GM18867 (cell line): ENCODE measurements at regions not wholly inside any gene's neighbourhood (a gene's known extent, or its start where the extent isn't known, plus 50 kb on each side); places are given as distances from the start of the nearest gene placed in this dataset.
A peak's percentile ranks its signal among the peaks of the same experiment; 100 is the strongest.
"Not testable (repeated sequence)": the region's sequence is repeated elsewhere in the genome, so short reads cannot be mapped to it uniquely, and the experiment has no call there.

ENCODE experiments used
- ATAC-seq: cut with Tn5 transposase; IDR thresholded peaks from one replicate; pipeline ENCODE4 v1.9.1; 2021; ENCODE audit warnings: mild to moderate bottlenecking, moderate library complexity; ENCODE audit not compliant: unreplicated experiment

GRCh38 chr6:126662966-126663365, 323.1 kb downstream of the CENPW start:
- no peak for ATAC-seq

GRCh38 chr6:126664271-126664670, 324.4 kb downstream of the CENPW start:
- ATAC-seq, result no peak

GRCh38 chr6:126665551-126665950, 325.6 kb downstream of the CENPW start:
- ATAC-seq, result no peak

GRCh38 chr6:126667071-126667470, 327.2 kb downstream of the CENPW start:
- ATAC-seq, result no peak

- ATAC-seq, result no peak
These were observed 327.8 kb downstream of the CENPW start for GRCh38 chr6:126667728-126668127.

GRCh38 chr6:126672649-126673048, 332.7 kb downstream of the CENPW start:
- peak; percentile 91 for ATAC-seq

- ATAC-seq, result not testable (repeated sequence)
These were observed 333.8 kb downstream of the CENPW start for GRCh38 chr6:126673749-126674148.

GRCh38 chr6:126682440-126682839, 342.5 kb downstream of the CENPW start:
- ATAC-seq, result no peak

- no peak for ATAC-seq
These were observed 345.3 kb downstream of the CENPW start for GRCh38 chr6:126685182-126685581.

GRCh38 chr6:126696921-126697693, 357.2 kb downstream of the CENPW start:
- no peak for ATAC-seq

- ATAC-seq, result peak; percentile 41
These were observed 358.9 kb downstream of the CENPW start for GRCh38 chr6:126698732-126699240.

- ATAC-seq, result peak; percentile 56
These were observed 362.0 kb downstream of the CENPW start for GRCh38 chr6:126701676-126702560.

- ATAC-seq, result no peak
These were observed 376.1 kb downstream of the CENPW start for GRCh38 chr6:126716032-126716431.

GRCh38 chr6:126716826-126717509, 377.1 kb downstream of the CENPW start:
- ATAC-seq, result no peak

- peak; percentile 97 for ATAC-seq
These were observed 378.8 kb downstream of the CENPW start for GRCh38 chr6:126718600-126719327.

GRCh38 chr6:126720304-126720703, 380.4 kb downstream of the CENPW start:
- ATAC-seq, result no peak

- ATAC-seq, result no peak
These were observed 381.8 kb downstream of the CENPW start for GRCh38 chr6:126721581-126722160.

- ATAC-seq, result no peak
These were observed 382.5 kb downstream of the CENPW start for GRCh38 chr6:126722411-126722810.

GRCh38 chr6:126723541-126724170, 383.7 kb downstream of the CENPW start:
- no peak for ATAC-seq

- ATAC-seq, result no peak
These were observed 384.9 kb downstream of the CENPW start for GRCh38 chr6:126724821-126725220.
